Kidney glomerular epithelial cell (primary cell): ENCODE measurements at regions not wholly inside any gene's neighbourhood (a gene's known extent, or its start where the extent isn't known, plus 50 kb on each side); places are given as distances from the start of the nearest gene placed in this dataset.
"Not testable (repeated sequence)": the region's sequence is repeated elsewhere in the genome, so short reads cannot be mapped to it uniquely, and the experiment has no call there.

ENCODE experiments used
- DNase-seq: peaks from one replicate; lab custom pipeline; 2025; lab: John Stamatoyannopoulos, UW

DNA sequence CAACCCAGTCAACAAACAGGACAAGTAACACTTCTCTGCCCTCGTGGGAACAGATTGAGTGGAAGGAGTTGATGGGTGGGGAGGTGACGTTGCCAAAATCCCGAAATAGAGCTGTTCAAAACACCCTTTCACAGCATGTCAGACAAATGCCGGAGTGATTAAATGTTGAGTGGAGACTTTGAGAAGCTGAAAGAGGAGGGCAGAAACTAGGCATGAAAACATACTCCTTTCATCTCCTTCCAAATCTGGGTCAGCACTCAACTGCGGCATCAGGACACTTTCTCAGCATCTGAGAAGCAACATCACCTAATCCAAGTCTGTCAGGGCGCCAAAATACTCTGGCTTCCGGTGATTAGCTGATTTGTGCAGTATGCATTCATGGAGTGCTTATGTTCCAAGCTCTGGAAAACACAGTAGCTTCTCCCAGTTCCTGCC, 51.5 kb upstream of the MRI1 start:
- DNase-seq = no peak

DNA sequence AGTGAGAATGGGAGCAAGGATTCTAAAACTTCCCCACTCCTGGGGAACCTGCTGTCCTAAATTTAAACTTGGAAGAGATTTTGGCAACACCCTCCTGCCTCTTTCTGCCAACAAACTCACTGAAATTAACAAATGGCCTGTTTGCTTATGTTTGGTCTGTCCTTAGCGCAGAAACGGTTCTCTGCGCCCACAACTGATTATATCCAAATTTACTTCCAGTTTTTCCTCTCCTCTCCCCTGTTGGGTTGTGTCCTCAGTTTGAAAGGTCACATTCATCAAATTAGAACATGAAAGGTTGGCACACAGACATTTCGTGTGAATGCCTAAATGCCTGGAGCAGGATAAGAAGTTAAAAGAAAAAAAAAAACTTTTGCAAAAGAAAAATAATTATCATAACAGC, 56.4 kb upstream of the MRI1 start:
- DNase-seq = no peak

DNA sequence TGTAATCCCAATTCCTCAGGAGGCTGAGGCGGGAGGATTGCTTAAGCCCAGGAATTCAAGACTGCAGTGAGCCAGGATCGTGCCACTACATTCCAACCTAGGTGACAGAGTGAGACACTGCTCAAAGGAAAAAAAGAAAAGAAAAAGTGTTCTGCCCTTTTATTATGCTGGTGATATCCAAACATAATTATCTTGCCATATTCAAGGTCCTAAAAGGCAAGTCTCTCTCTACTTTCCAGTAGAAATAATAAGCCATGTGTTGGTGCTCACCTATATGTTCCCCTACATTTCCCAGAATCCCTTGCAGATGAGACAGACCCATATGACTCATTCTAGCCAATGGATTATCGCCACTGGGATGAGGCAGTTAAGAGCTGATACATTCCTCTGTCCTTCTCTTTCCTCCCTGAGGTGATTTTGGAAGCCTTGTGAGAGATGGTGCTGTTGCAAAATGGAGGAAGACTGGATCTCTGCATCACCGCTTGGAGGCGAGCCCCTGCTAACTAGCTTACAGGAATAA, 58.3 kb upstream of the MRI1 start:
- DNase-seq = no peak

- DNase-seq = no peak
Measured at GRCh38 chr19:13705201-13705600, 59.1 kb upstream of the MRI1 start.

- no peak for DNase-seq
Measured at GRCh38 chr19:13701624-13702023, 62.7 kb upstream of the MRI1 start.

- no peak for DNase-seq
Measured at GRCh38 chr19:13700621-13701020, 63.7 kb upstream of the MRI1 start.

DNA sequence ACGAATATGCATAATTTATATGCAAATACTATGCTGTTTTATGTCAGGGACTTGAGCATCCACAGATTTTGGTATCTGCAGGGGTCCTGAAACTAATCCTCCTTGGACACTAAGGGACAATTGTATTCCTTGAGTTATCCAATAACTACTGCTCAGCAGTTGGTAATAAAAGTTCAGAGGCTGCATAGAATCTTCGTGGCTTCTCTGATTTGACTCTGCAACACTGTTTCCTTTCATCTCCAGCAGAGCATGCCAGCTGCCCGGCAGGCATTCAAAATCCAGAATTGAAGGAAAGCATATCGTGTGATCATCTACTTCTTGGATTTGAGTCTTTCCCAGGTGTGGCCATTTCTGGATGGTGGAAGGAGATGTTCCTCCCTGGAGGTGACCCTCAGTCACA, 64.5 kb upstream of the MRI1 start:
- DNase-seq = no peak

GRCh38 chr19:13696839-13697238, 67.5 kb upstream of the MRI1 start:
- no peak for DNase-seq

GRCh38 chr19:13693889-13694288, 70.4 kb upstream of the MRI1 start:
- no peak for DNase-seq

DNA sequence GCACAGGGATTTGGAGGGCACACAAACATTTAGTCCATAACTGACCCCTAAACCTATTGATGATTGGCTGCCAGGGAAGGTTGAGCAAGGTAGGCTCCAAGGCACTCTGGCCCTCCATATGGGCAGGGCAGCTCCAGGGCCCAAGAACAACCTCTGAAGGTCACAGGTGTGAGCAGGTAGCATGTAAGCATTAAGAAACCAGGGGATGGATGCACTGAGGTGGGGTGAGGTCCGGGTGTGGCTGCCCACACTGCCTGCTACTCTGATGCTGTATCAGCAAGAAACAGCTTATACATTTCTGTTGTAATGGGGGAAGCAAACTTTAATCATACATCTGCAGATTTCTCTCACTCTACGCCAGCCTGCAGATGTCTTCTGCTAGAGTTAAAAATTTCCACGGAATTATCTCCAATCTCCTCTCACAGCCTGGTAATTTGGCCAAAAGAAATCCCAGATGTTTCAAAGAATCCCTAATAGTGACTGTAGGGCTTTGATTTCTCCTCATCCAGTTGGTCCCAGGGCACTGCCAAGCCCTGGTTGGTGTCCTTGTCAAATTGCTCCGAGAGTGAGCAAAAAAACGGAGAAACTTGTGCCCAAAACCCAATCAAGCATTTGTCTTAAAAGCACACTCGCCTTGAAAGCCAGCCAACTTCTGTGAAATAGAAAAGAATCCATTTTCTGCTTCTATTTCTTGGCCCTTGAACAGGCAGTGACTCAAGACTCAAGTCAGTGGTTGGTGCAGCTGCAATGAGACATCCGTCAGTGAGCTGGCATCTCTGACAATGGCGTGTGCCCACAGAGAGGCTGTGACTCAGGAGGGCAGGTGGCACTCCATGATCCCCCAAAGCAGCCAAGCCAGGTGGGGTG, 72.5 kb upstream of the MRI1 start:
- no peak for DNase-seq

DNA sequence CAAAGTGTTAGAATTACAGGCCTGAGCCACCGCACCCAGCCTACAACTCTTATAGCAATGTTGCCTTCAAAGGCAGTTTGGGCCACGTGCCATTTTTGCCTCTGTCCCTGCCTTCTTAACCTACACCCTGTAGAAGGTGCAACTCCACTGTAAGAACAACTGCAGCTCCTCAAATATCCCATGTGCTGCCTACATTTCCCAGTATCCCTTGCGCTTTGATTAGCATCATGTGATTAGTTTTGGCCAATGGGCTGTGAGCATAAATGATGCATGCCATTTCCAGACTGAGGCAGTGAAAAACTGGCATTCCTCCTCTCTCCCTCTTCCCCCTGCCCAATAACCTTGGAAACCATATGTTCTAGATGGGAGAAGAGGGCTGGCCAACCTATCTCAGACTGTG, 75.2 kb upstream of the MRI1 start:
- DNase-seq = no peak

DNA sequence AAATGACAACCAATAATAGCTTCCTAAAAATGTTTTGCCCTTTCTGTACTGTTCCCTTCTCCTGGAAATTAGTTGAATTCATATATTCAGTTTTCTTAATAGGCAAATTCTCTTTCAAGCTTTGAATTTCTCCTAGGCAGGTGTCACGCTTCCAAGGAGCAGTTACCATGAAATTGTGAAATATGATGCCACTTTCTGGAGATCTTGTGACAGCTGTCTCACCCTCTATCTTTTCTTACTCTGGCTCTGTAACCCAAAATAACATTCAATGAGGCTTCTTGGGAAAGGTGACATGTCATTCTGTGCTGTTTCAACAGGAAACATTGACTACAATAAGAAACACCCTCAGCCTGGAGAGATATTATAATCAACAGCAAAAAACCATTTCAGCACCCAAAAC, 80.3 kb upstream of the MRI1 start:
- no peak for DNase-seq

- DNase-seq = no peak
Measured at GRCh38 chr19:13681509-13681908, 82.8 kb upstream of the MRI1 start.

GRCh38 chr19:13680708-13681360, 83.5 kb upstream of the MRI1 start:
- DNase-seq = not testable (repeated sequence)

- not testable (repeated sequence) for DNase-seq
Measured at GRCh38 chr19:13676967-13677366, 87.4 kb upstream of the MRI1 start.

- not testable (repeated sequence) for DNase-seq
Measured at GRCh38 chr19:13672480-13673175, 91.7 kb upstream of the MRI1 start.

GRCh38 chr19:13670846-13671245, 93.5 kb upstream of the MRI1 start:
- DNase-seq = no peak

- DNase-seq = no peak
Measured at GRCh38 chr19:13669780-13670355, 94.5 kb upstream of the MRI1 start.

DNA sequence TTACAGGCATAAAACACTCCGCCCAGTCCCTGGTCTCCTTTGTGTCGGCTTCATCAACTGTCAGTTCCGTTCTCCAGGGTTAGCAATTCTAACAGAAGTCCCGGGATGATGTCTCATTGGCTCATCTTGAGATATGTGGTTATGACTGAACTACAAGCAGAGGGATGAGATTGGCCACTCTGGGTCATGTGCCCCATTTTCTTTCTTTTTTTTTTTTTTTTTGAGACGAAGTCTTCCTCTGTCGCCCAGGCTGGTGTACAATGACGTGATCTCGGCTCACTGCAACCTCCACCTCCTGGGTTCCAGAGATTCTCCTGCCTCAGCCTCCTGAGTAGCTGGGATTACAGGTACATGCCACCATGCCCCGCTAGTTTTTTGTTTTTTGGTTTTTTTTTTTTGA, 95.4 kb upstream of the MRI1 start:
- no peak for DNase-seq

- DNase-seq = no peak
Measured at GRCh38 chr19:13666165-13666564, 98.2 kb upstream of the MRI1 start.

DNA sequence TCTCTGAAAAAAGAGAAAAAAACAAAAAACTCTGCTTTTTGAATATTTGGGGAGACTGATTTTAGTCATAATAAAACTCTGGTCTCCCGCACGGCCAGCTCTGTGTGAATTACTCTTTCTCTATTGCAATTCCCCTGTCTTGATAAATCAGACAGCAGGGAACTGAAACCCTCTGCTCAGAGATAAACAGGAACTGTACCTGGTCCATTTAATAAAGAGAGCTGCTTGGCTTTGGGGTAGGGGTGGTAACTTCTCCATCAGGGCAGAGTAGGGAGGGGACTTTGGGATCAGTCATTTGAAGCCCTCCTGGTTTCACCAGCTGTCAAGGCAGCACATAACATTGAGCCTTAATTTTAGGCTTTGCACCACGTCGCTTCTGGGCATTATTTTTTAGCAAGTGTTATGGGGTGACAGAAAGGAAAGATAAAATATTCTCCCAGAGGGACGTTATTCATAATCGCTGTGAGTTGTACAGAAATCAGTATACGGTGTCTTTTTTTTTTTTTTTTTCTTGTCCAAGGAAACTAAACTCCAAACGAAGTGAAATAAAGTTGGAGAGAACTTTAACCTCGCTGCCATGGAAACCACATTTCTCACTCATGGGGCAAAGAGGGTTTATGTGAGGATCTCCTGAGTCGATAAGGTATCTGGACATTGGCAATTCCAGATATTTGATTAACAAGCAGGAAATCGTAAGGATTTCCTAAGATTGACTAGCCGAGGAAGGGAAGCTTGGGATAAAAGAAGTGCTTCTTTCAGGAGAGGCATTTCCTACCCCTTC, 99.0 kb upstream of the MRI1 start:
- DNase-seq = no peak
